ENCODE measurements at regions not wholly inside any gene's neighbourhood (a gene's known extent, or its start where the extent isn't known, plus 50 kb on each side); places are given as distances from the start of the nearest gene placed in this dataset.

DNA sequence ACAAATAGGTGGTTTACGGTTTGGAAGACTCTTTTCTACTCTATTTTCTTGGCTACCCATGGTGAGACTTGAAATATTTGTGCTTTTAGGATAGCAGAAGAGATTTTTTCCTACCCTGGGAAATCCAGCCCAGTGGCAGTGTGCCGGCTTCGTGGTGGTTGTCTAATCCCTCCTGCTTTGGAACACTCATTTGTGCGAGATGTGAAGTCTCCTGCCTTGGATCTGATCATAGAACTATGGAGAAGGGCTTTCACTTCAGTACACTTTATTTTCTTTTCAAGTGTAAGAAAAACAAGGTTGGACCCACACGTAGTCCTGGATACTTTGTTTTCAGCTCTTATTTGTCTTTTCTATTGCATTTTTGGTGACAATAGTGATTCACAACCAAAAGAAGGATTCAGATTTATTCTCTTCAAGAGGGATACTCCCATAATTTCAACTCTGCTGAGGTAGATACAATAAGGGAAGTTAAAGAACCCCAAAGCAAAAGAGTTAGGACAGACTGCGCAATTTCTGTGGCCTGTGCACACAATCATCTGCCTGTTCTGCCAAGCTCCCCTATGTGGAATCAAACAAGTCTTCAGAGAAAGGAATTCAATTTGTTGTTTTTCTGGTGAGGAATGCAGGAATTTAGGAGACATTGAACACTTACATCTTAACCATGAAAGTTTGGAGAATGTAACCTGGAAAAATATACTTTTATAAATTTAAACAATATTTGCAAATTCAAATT lies 413.2 kb downstream of the GJA1 start:
- Histone ChIP-seq H3K27ac (ENCODE audit: low read length) (no peak overlapping the region), H3K9me3 (ENCODE audit: low read length) (no peaks in the 10 kb centered on the region), H3K36me3 (ENCODE audit: low read depth, low read length) (no peaks in the 10 kb centered on the region), H3F3A (ENCODE audit: low read length, unreplicated experiment) (no peaks in the 10 kb centered on the region), H2AFZ (ENCODE audit: low read length) (no peak overlapping the region), H3K4me2 (ENCODE audit: low read length) (no peak overlapping the region), H4K20me1 (ENCODE audit: low read length) (no peaks in the 10 kb centered on the region), H3K79me2 (ENCODE audit: low read length) (no peaks in the 10 kb centered on the region), H3K4me1 (ENCODE audit: insufficient read depth, low read length) (no peaks in the 10 kb centered on the region), H3K4me3 (ENCODE audit: low read length) (no peak overlapping the region), H3K9ac (ENCODE audit: low read length) (no peak overlapping the region), H3K9me2 (replicated peaks; ENCODE audit: low read length) (no peaks in the 10 kb centered on the region), H3K27me3 (ENCODE audit: low read length) (no peaks in the 10 kb centered on the region)
- ATAC-seq (no peak), DNase-seq (no peak)
- ChIA-PET POLR2A (ENCODE audit: unreplicated experiment) (no interaction called here), CTCF (interaction anchor here (0.5 kb wide), 1 partner anchor 79 kb away, joined by 5 read pairs; no protein-coding TSS in a partner anchor)
- intact Hi-C loops (cut with micrococcal nuclease), result loop anchor here (1.0 to 10.0 kb wide), 2 partner anchors 234 to 418 kb away; no protein-coding TSS in a partner anchor
- TF ChIP-seq EZH2 (IDR thresholded peaks at IDR 0.05; ENCODE audit: low read length, unreplicated experiment) (no peak), EZH2phosphoT487 (IDR thresholded peaks at IDR 0.05; ENCODE audit: borderline replicate concordance, low read length) (no peak)
- TF ChIP-seq, protein P1, sequence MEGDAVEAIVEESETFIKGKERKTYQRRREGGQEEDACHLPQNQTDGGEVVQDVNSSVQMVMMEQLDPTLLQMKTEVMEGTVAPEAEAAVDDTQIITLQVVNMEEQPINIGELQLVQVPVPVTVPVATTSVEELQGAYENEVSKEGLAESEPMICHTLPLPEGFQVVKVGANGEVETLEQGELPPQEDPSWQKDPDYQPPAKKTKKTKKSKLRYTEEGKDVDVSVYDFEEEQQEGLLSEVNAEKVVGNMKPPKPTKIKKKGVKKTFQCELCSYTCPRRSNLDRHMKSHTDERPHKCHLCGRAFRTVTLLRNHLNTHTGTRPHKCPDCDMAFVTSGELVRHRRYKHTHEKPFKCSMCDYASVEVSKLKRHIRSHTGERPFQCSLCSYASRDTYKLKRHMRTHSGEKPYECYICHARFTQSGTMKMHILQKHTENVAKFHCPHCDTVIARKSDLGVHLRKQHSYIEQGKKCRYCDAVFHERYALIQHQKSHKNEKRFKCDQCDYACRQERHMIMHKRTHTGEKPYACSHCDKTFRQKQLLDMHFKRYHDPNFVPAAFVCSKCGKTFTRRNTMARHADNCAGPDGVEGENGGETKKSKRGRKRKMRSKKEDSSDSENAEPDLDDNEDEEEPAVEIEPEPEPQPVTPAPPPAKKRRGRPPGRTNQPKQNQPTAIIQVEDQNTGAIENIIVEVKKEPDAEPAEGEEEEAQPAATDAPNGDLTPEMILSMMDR (conservative IDR thresholded peaks at IDR 0.05; ENCODE audit: low read depth, low read length), result no peak
- no TSS peak for BruUV-seq (replicated peaks)

DNA sequence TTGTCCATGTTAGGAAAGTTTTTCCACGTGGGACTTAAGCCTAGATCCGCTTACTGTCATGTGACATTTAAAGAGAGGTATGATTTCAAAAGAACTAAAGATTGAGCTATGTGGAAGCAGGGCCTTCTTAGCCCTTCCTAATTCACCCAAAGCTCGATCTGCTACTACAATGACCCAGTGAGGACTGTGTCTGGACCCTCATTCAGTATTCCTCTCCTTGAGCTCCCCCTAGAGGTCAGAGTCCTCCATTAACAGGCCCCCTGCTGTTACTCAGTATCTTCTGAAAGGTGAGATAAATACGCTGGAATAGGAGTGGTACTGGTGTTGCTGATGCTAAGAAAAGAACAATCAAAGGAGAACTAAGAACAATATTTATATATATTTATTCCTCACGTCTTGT lies 414.0 kb downstream of the GJA1 start:
- no peak overlapping the region for H3K9ac ChIP-seq (ENCODE audit: low read length)
- no peak overlapping the region for H3K4me3 ChIP-seq (ENCODE audit: low read length)
- no peak overlapping the region for H2AFZ ChIP-seq (ENCODE audit: low read length)
- H3K9me3 ChIP-seq (ENCODE audit: low read length), result no peaks in the 10 kb centered on the region
- TF ChIP-seq, protein P1 (conservative IDR thresholded peaks at IDR 0.05; ENCODE audit: low read depth, low read length), result peak; percentile 80
- TF ChIP-seq EZH2phosphoT487 (IDR thresholded peaks at IDR 0.05; ENCODE audit: borderline replicate concordance, low read length) (no peak), EZH2 (IDR thresholded peaks at IDR 0.05; ENCODE audit: low read length, unreplicated experiment) (no peak)
- H3K79me2 ChIP-seq (ENCODE audit: low read length), result no peaks in the 10 kb centered on the region
- peak; percentile 65 for ATAC-seq
- intact Hi-C loops (cut with micrococcal nuclease), result loop anchor here (1.0 to 10.0 kb wide), 2 partner anchors 235 to 419 kb away; no protein-coding TSS in a partner anchor
- ChIA-PET POLR2A (ENCODE audit: unreplicated experiment) (no interaction called here), CTCF (interaction anchor here (0.5 kb wide), 1 partner anchor 80 kb away, joined by 5 read pairs; no protein-coding TSS in a partner anchor)
- no peaks in the 10 kb centered on the region for H3K27me3 ChIP-seq (ENCODE audit: low read length)
- H3K4me2 ChIP-seq (ENCODE audit: low read length), result no peak overlapping the region
- no peaks in the 10 kb centered on the region for H3K36me3 ChIP-seq (ENCODE audit: low read depth, low read length)
- peak; percentile 79 for DNase-seq
- no peak overlapping the region for H3K27ac ChIP-seq (ENCODE audit: low read length)
- no peaks in the 10 kb centered on the region for H3K4me1 ChIP-seq (ENCODE audit: insufficient read depth, low read length)
- H3F3A ChIP-seq (ENCODE audit: low read length, unreplicated experiment), result no peaks in the 10 kb centered on the region
- BruUV-seq (replicated peaks), result no TSS peak
- H3K9me2 ChIP-seq (replicated peaks; ENCODE audit: low read length), result no peaks in the 10 kb centered on the region
- H4K20me1 ChIP-seq (ENCODE audit: low read length), result no peaks in the 10 kb centered on the region

DNA sequence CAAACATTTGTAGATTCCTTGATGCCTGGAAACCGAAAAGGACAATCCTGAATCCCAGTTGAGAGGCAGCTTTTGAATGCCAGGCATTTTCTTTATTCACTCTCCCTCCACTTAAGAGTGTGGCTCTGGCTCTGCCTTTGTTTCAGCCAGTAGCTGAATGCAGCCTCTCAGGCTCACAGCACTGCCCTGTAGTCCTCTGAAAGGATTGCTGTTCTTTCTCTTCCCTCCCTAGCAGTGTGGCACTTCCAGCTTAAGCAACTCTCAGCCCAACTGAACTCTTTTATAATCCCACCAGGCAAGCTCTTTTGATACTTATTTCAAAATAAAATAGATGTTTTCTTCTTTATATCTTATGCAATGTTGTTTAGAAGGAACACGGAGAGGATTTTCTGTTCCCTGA lies 415.6 kb downstream of the GJA1 start:
- TF ChIP-seq EZH2 (IDR thresholded peaks at IDR 0.05; ENCODE audit: low read length, unreplicated experiment) (no peak), EZH2phosphoT487 (IDR thresholded peaks at IDR 0.05; ENCODE audit: borderline replicate concordance, low read length) (no peak)
- TF ChIP-seq, protein P1 (conservative IDR thresholded peaks at IDR 0.05; ENCODE audit: low read depth, low read length), result no peak
- Histone ChIP-seq H3K9me3 (ENCODE audit: low read length) (no peaks in the 10 kb centered on the region), H3K9ac (ENCODE audit: low read length) (no peak overlapping the region), H3K4me2 (ENCODE audit: low read length) (no peak overlapping the region), H3K27me3 (ENCODE audit: low read length) (no peaks in the 10 kb centered on the region), H3K36me3 (ENCODE audit: low read depth, low read length) (no peaks in the 10 kb centered on the region), H3K79me2 (ENCODE audit: low read length) (no peaks in the 10 kb centered on the region), H2AFZ (ENCODE audit: low read length) (no peak overlapping the region), H3K27ac (ENCODE audit: low read length) (no peak overlapping the region), H3K4me1 (ENCODE audit: insufficient read depth, low read length) (no peaks in the 10 kb centered on the region), H4K20me1 (ENCODE audit: low read length) (no peaks in the 10 kb centered on the region), H3K9me2 (replicated peaks; ENCODE audit: low read length) (no peaks in the 10 kb centered on the region), H3K4me3 (ENCODE audit: low read length) (no peak overlapping the region), H3F3A (ENCODE audit: low read length, unreplicated experiment) (no peaks in the 10 kb centered on the region)
- DNase-seq (no peak), ATAC-seq (no peak)
- ChIA-PET CTCF (no interaction called here), POLR2A (ENCODE audit: unreplicated experiment) (no interaction called here)
- intact Hi-C loops (cut with micrococcal nuclease), result no loop called here
- no TSS peak for BruUV-seq (replicated peaks)

Data from PC-3 (cell line).